ENCODE measurements at regions not wholly inside any gene's neighbourhood (a gene's known extent, or its start where the extent isn't known, plus 50 kb on each side); places are given as distances from the start of the nearest gene placed in this dataset.

GRCh38 chr20:60964911-60965310 lies 287.1 kb upstream of the CDH4 start:
- no peak for TF ChIP-seq CTCF (conservative IDR thresholded peaks at IDR 0.05; ENCODE audit: low read length)
- DNase-seq (ENCODE audit: low read depth): no peak
- H3K4me3 ChIP-seq (ENCODE audit: low read length): no peak overlapping the region

- DNase-seq (ENCODE audit: low read depth): no peak
Observed at GRCh38 chr20:60966031-60966430, 286.0 kb upstream of the CDH4 start.

GRCh38 chr20:60966766-60967165 lies 285.3 kb upstream of the CDH4 start:
- no peak for DNase-seq (ENCODE audit: low read depth)
- TF ChIP-seq CTCF (conservative IDR thresholded peaks at IDR 0.05; ENCODE audit: low read length): no peak
- H3K4me3 ChIP-seq (ENCODE audit: low read length): no peak overlapping the region

More at GRCh38 chr20:60966031-60966430, 286.0 kb upstream of the CDH4 start:
- H3K4me3 ChIP-seq (ENCODE audit: low read length): no peak overlapping the region
- TF ChIP-seq CTCF (conservative IDR thresholded peaks at IDR 0.05; ENCODE audit: low read length): no peak

- no peak for DNase-seq (ENCODE audit: low read depth)
- TF ChIP-seq CTCF (conservative IDR thresholded peaks at IDR 0.05; ENCODE audit: low read length): no peak
- no peak overlapping the region for H3K4me3 ChIP-seq (ENCODE audit: low read length)
Observed at GRCh38 chr20:60967431-60968316, 284.4 kb upstream of the CDH4 start.

- no peak for TF ChIP-seq CTCF (conservative IDR thresholded peaks at IDR 0.05; ENCODE audit: low read length)
- DNase-seq (ENCODE audit: low read depth): no peak
- no peak overlapping the region for H3K4me3 ChIP-seq (ENCODE audit: low read length)
Observed at GRCh38 chr20:60968853-60969720, 283.0 kb upstream of the CDH4 start.

GRCh38 chr20:60970601-60971000 lies 281.5 kb upstream of the CDH4 start:
- TF ChIP-seq CTCF (conservative IDR thresholded peaks at IDR 0.05; ENCODE audit: low read length): no peak
- DNase-seq (ENCODE audit: low read depth): no peak
- H3K4me3 ChIP-seq (ENCODE audit: low read length): no peak overlapping the region

All from AG10803 (cell line).